ENCODE measurements at regions not wholly inside any gene's neighbourhood (a gene's known extent, or its start where the extent isn't known, plus 50 kb on each side); places are given as distances from the start of the nearest gene placed in this dataset.
A peak's percentile ranks its signal among the peaks of the same experiment; 100 is the strongest.

GRCh38 chr3:193014902-193015301, 97.2 kb upstream of the MB21D2 start:
- no peak overlapping the region for H3K4me3 ChIP-seq (replicated peaks in 1 of 4; ENCODE audit: control extremely low read depth in 1 of 4, insufficient read depth in 1 of 4, low read depth in 3 of 4, low read length in 4 of 4)
- H3K9me3 ChIP-seq (ENCODE audit: control insufficient read depth, insufficient read depth, low read depth, low read length) = no peaks in the 10 kb centered on the region

GRCh38 chr3:193016437-193016901, 98.8 kb upstream of the MB21D2 start:
- Histone ChIP-seq H3K36me3 (ENCODE audit: control insufficient read depth, insufficient read depth, low read length) (no peaks in the 10 kb centered on the region), H3K4me3 (replicated peaks in 1 of 4; ENCODE audit: control extremely low read depth in 1 of 4, insufficient read depth in 1 of 4, low read depth in 3 of 4, low read length in 4 of 4) (no peak overlapping the region), H2AFZ (ENCODE audit: low read length) (no peak overlapping the region), H3K9me3 (ENCODE audit: control insufficient read depth, insufficient read depth, low read depth, low read length) (no peaks in the 10 kb centered on the region), H4K20me1 (ENCODE audit: control insufficient read depth, extremely low read depth, insufficient read depth, low read length) (no peaks in the 10 kb centered on the region), H3K79me2 (ENCODE audit: control insufficient read depth, insufficient read depth, low read length) (no peaks in the 10 kb centered on the region), H3K4me2 (ENCODE audit: extremely low read depth, insufficient read depth, low read length) (no peak overlapping the region), H3K27me3 (ENCODE audit: control insufficient read depth, insufficient read depth, low read length) (no peaks in the 10 kb centered on the region), H3K27ac (ENCODE audit: insufficient read depth, low read length) (no peak overlapping the region), H3K9ac (ENCODE audit: insufficient read depth, low read length) (no peak overlapping the region), H3K4me1 (ENCODE audit: control insufficient read depth, extremely low read depth, insufficient read depth, low read length) (no peaks in the 10 kb centered on the region)
- DNase-seq (ENCODE audit: low read depth in 2 of 2) = peak in 1 of 2 donors; percentile 46
- TF ChIP-seq CTCF (conservative IDR thresholded peaks at IDR 0.05 in 1 of 2, IDR thresholded peaks at IDR 0.05 in 1 of 2; ENCODE audit: low read depth in 1 of 2, low read length in 2 of 2) = no peak
- TF ChIP-seq EZH2 (IDR thresholded peaks at IDR 0.05; ENCODE audit: low read length, missing control alignments) = no peak

More at GRCh38 chr3:193014902-193015301, 97.2 kb upstream of the MB21D2 start:
- Histone ChIP-seq H3K4me2 (ENCODE audit: extremely low read depth, insufficient read depth, low read length) (no peak overlapping the region), H3K27me3 (ENCODE audit: control insufficient read depth, insufficient read depth, low read length) (no peaks in the 10 kb centered on the region), H3K27ac (ENCODE audit: insufficient read depth, low read length) (no peak overlapping the region), H4K20me1 (ENCODE audit: control insufficient read depth, extremely low read depth, insufficient read depth, low read length) (no peaks in the 10 kb centered on the region), H3K36me3 (ENCODE audit: control insufficient read depth, insufficient read depth, low read length) (no peaks in the 10 kb centered on the region), H3K4me1 (ENCODE audit: control insufficient read depth, extremely low read depth, insufficient read depth, low read length) (no peaks in the 10 kb centered on the region), H3K79me2 (ENCODE audit: control insufficient read depth, insufficient read depth, low read length) (no peaks in the 10 kb centered on the region), H2AFZ (ENCODE audit: low read length) (no peak overlapping the region), H3K9ac (ENCODE audit: insufficient read depth, low read length) (no peak overlapping the region)
- no peak for DNase-seq (ENCODE audit: low read depth in 2 of 2)
- TF ChIP-seq CTCF (conservative IDR thresholded peaks at IDR 0.05 in 1 of 2, IDR thresholded peaks at IDR 0.05 in 1 of 2; ENCODE audit: low read depth in 1 of 2, low read length in 2 of 2) = no peak
- no peak for TF ChIP-seq EZH2 (IDR thresholded peaks at IDR 0.05; ENCODE audit: low read length, missing control alignments)

- Histone ChIP-seq H3K36me3 (ENCODE audit: control insufficient read depth, insufficient read depth, low read length) (no peaks in the 10 kb centered on the region), H3K9ac (ENCODE audit: insufficient read depth, low read length) (no peak overlapping the region), H2AFZ (ENCODE audit: low read length) (no peak overlapping the region), H3K4me2 (ENCODE audit: extremely low read depth, insufficient read depth, low read length) (no peak overlapping the region), H3K4me1 (ENCODE audit: control insufficient read depth, extremely low read depth, insufficient read depth, low read length) (no peaks in the 10 kb centered on the region), H4K20me1 (ENCODE audit: control insufficient read depth, extremely low read depth, insufficient read depth, low read length) (no peaks in the 10 kb centered on the region), H3K4me3 (replicated peaks in 1 of 4; ENCODE audit: control extremely low read depth in 1 of 4, insufficient read depth in 1 of 4, low read depth in 3 of 4, low read length in 4 of 4) (no peak overlapping the region), H3K79me2 (ENCODE audit: control insufficient read depth, insufficient read depth, low read length) (no peaks in the 10 kb centered on the region), H3K9me3 (ENCODE audit: control insufficient read depth, insufficient read depth, low read depth, low read length) (no peaks in the 10 kb centered on the region), H3K27me3 (ENCODE audit: control insufficient read depth, insufficient read depth, low read length) (no peaks in the 10 kb centered on the region), H3K27ac (ENCODE audit: insufficient read depth, low read length) (no peak overlapping the region)
- DNase-seq (ENCODE audit: low read depth in 2 of 2) = no peak
- TF ChIP-seq EZH2 (IDR thresholded peaks at IDR 0.05; ENCODE audit: low read length, missing control alignments) (no peak), CTCF (conservative IDR thresholded peaks at IDR 0.05 in 1 of 2, IDR thresholded peaks at IDR 0.05 in 1 of 2; ENCODE audit: low read depth in 1 of 2, low read length in 2 of 2) (no peak)
Observed at GRCh38 chr3:193021506-193022010, 103.9 kb upstream of the MB21D2 start.

All from fibroblast of lung (primary cell).